ENCODE measurements at regions not wholly inside any gene's neighbourhood (a gene's known extent, or its start where the extent isn't known, plus 50 kb on each side); places are given as distances from the start of the nearest gene placed in this dataset.
"Not testable (repeated sequence)": the region's sequence is repeated elsewhere in the genome, so short reads cannot be mapped to it uniquely, and the experiment has no call there.

DNA sequence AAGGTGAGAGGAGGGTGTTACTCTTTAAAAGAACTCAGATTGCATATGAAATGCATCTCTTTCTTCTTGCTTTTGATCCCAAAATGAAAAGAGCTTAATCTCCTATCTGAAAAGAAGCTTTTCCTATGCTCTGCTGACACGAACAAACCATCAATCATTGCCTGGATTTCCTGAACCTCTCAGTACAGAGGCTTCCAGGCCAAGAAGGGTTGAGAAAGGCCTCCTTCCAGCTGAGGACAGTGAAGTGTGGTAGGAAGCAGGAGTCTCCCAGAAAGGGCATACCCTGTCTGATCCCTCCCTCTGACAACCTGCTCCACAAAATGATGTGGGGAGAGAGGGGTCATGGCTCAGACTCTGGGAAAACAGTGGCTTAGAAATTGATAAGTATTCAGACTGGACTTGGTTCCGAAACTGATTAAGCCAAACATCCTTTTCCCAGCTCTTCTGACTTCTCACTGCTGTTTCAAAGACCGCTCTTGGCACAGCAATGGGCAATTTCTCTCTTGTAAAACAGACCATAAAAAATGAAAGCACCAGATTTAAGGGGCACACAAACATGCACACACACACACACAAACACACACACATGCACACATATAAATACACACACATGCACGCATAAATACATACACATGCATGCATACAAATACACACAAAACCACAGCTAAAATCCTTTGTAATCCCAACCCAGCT, 310.3 kb downstream of the SIPA1L2 start:
- no peaks in the 10 kb centered on the region for H3K27me3 Mint-ChIP-seq
- H3K9me3 Mint-ChIP-seq, result no peaks in the 10 kb centered on the region
- ATAC-seq, result no peak
- no peak overlapping the region for H3K27ac Mint-ChIP-seq
- H3K4me3 Mint-ChIP-seq, result no peak overlapping the region
- H3K4me1 Mint-ChIP-seq, result no peaks in the 10 kb centered on the region
- H3K36me3 Mint-ChIP-seq, result no peaks in the 10 kb centered on the region

DNA sequence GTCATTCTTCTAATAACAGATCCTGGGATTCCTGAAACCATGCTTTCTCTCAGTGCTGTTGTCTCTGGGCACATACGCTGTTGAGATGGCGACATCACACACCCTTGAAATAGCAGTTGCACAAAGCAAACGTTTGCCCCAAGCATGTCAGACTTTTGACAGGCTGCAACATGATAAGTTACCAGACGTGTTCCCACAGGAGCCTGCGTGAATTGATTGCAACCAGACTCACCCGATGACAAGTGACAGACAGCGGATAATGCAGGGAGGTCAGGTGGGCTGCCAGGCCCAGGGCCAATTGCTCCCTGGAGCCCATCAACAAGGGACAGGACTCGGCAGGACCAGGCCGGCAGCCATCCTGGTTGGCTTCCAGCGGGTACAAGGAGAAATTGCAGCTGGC, 310.9 kb downstream of the SIPA1L2 start:
- Mint-ChIP-seq H3K4me1 (no peaks in the 10 kb centered on the region), H3K36me3 (no peaks in the 10 kb centered on the region), H3K27ac (no peak overlapping the region), H3K27me3 (no peaks in the 10 kb centered on the region), H3K9me3 (no peaks in the 10 kb centered on the region), H3K4me3 (no peak overlapping the region)
- no peak for ATAC-seq

- H3K27ac Mint-ChIP-seq, result no peak overlapping the region
- ATAC-seq, result no peak
- no peak overlapping the region for H3K4me3 Mint-ChIP-seq
- H3K9me3 Mint-ChIP-seq, result peaks cover 3% of the 10 kb centered on the region
- H3K36me3 Mint-ChIP-seq, result no peaks in the 10 kb centered on the region
- no peaks in the 10 kb centered on the region for H3K27me3 Mint-ChIP-seq
- H3K4me1 Mint-ChIP-seq, result no peaks in the 10 kb centered on the region
Observed at GRCh38 chr1:232318143-232318542, 311.8 kb downstream of the SIPA1L2 start.

DNA sequence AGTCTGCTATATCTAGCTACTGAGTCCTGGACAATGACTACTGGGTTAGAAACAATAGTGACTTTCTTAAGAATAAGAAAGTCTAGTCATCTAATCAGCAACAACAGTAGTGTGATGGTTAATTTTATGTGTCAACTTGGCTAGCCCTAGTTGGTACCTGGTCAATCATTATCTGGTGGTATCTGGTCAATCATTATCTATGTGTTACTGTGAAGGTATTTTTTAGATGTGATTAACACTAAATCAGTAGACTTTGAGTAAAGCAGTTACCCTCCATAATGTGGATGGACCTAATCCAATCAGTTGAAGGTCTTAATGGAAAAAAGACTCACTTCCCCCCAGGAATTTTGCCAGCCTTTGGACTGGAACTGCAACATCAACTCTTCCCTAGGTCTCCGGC, 312.6 kb downstream of the SIPA1L2 start:
- ATAC-seq, result no peak
- Mint-ChIP-seq H3K27me3 (no peaks in the 10 kb centered on the region), H3K4me1 (no peaks in the 10 kb centered on the region), H3K27ac (no peak overlapping the region), H3K4me3 (no peak overlapping the region), H3K9me3 (peaks cover 7% of the 10 kb centered on the region), H3K36me3 (no peaks in the 10 kb centered on the region)

- no peaks in the 10 kb centered on the region for H3K27me3 Mint-ChIP-seq
- H3K4me1 Mint-ChIP-seq, result no peaks in the 10 kb centered on the region
- peaks cover 11% of the 10 kb centered on the region for H3K9me3 Mint-ChIP-seq
- no peak for ATAC-seq
- no peak overlapping the region for H3K4me3 Mint-ChIP-seq
- no peak overlapping the region for H3K27ac Mint-ChIP-seq
- H3K36me3 Mint-ChIP-seq, result no peaks in the 10 kb centered on the region
Observed at GRCh38 chr1:232316864-232317263, 313.1 kb downstream of the SIPA1L2 start.

GRCh38 chr1:232313876-232314275, 316.1 kb downstream of the SIPA1L2 start:
- not testable (repeated sequence) for H3K4me3 Mint-ChIP-seq, H3K36me3 Mint-ChIP-seq, H3K4me1 Mint-ChIP-seq, H3K27ac Mint-ChIP-seq, H3K27me3 Mint-ChIP-seq, ATAC-seq
- peaks cover 11% of the 10 kb centered on the region for H3K9me3 Mint-ChIP-seq

- Mint-ChIP-seq H3K4me1 (no peaks in the 10 kb centered on the region), H3K27ac (no peak overlapping the region), H3K4me3 (no peak overlapping the region), H3K9me3 (peaks cover 11% of the 10 kb centered on the region), H3K27me3 (no peaks in the 10 kb centered on the region), H3K36me3 (no peaks in the 10 kb centered on the region)
- ATAC-seq, result no peak
Observed at GRCh38 chr1:232310541-232310940, 319.4 kb downstream of the SIPA1L2 start.

GRCh38 chr1:232308616-232309015, 321.3 kb downstream of the SIPA1L2 start:
- no peak for ATAC-seq
- no peaks in the 10 kb centered on the region for H3K36me3 Mint-ChIP-seq
- no peaks in the 10 kb centered on the region for H3K27me3 Mint-ChIP-seq
- no peaks in the 10 kb centered on the region for H3K4me1 Mint-ChIP-seq
- no peak overlapping the region for H3K4me3 Mint-ChIP-seq
- H3K27ac Mint-ChIP-seq, result no peak overlapping the region
- H3K9me3 Mint-ChIP-seq, result peaks cover 11% of the 10 kb centered on the region

DNA sequence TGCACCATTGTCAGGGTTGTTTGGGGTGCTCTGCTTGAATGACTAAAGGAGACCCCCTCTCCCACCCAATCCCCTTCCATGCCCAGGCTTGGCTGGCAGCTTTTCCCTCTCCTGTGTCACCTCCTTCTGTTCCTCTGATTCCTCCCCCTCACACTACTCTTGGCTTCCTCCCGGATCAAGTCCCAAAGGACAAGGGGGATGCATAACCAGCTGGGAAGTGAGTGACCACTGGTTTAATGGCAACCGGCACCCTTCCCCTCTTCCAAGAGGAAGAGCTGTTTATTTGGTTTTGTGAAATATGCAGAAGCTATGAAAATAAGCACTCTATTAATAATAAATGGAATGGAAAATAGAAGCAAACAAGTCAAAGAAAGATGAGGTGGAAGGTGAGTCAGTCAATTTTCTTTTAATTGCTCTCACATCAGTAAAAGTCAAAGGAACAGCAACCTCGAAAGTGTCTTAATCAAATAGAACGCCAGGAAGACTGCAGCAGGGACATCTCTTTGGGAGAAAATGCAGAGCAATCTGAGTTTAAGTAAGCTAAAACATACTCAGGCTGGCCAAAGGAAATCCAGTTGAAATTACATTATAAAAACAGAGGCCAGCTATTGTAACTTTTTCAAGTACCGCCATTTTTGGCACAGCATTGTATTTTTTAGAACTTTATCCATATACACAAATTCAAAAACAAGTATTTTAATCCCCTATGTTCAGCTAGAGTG, 322.5 kb downstream of the SIPA1L2 start:
- no peak overlapping the region for H3K27ac Mint-ChIP-seq
- no peaks in the 10 kb centered on the region for H3K4me1 Mint-ChIP-seq
- no peak for ATAC-seq
- H3K36me3 Mint-ChIP-seq, result no peaks in the 10 kb centered on the region
- H3K27me3 Mint-ChIP-seq, result no peaks in the 10 kb centered on the region
- H3K4me3 Mint-ChIP-seq, result no peak overlapping the region
- H3K9me3 Mint-ChIP-seq, result peaks cover 3% of the 10 kb centered on the region

- ATAC-seq, result no peak
- H3K4me3 Mint-ChIP-seq, result no peak overlapping the region
- H3K27me3 Mint-ChIP-seq, result no peaks in the 10 kb centered on the region
- no peaks in the 10 kb centered on the region for H3K4me1 Mint-ChIP-seq
- H3K36me3 Mint-ChIP-seq, result no peaks in the 10 kb centered on the region
- no peaks in the 10 kb centered on the region for H3K9me3 Mint-ChIP-seq
- no peak overlapping the region for H3K27ac Mint-ChIP-seq
Observed at GRCh38 chr1:232306269-232306961, 323.5 kb downstream of the SIPA1L2 start.

DNA sequence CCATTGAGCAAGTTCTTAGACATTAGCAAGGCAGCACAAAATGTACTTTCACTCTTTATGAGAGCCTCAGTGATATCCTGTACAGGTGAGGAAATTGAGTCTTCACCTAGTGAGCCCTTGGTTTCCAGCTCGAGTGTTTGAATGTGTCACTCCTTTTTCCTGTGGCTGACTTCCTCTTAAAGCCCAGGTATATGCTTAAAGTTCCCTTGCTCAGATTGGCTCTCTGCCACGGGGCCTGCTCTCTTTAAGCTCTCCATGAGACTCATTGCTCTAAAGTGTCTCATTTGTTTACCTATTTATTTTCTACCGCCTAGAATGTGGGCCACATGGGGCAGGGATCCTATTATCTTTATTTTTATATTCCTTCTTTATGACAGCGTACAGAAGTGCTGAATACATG, 324.9 kb downstream of the SIPA1L2 start:
- Mint-ChIP-seq H3K27ac (no peak overlapping the region), H3K9me3 (no peaks in the 10 kb centered on the region), H3K4me3 (no peak overlapping the region), H3K4me1 (no peaks in the 10 kb centered on the region), H3K36me3 (no peaks in the 10 kb centered on the region), H3K27me3 (no peaks in the 10 kb centered on the region)
- no peak for ATAC-seq

GRCh38 chr1:232303222-232303620, 326.7 kb downstream of the SIPA1L2 start:
- no peak overlapping the region for H3K4me3 Mint-ChIP-seq
- peaks cover 10% of the 10 kb centered on the region for H3K27me3 Mint-ChIP-seq
- no peak overlapping the region for H3K27ac Mint-ChIP-seq
- H3K36me3 Mint-ChIP-seq, result no peaks in the 10 kb centered on the region
- no peaks in the 10 kb centered on the region for H3K9me3 Mint-ChIP-seq
- H3K4me1 Mint-ChIP-seq, result no peaks in the 10 kb centered on the region
- ATAC-seq, result no peak

DNA sequence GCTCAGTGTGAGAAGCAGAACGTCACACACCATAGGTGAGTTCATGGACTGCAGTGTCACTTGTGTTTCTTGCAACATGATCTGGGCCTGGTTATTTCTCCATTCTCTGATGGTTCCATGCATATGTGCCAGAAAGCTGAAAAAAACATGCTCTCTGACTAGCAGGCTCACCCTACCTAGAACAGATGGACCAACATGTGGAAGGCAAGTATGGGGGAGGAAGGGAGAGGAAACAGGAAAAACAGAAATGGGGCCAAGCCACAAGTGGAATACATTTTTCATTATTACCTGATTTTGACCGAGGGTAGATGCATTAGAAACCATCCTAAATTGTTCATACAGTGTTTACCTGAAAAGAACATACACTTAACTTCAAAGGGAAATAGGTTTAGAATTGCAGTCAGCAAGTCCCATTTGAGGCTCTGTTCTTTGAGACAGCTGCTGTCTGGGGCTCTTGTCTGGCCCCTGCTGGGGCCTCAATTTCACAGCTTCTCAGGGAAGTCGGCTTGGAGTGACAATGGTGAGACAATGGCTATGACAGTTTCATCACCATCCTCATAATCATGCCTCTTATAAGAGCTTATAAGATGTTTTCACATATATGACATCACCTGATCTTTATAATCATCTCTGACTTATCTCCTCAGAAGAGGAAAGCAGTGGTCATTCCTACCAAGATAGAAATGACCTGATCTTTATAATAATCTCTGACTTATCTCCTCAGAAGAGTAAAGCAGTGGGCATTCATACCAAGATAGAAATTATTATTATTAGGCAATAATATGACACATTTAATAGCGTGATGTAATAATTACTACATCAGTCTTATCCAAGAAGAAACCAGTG, 327.3 kb downstream of the SIPA1L2 start:
- no peak overlapping the region for H3K27ac Mint-ChIP-seq
- no peak overlapping the region for H3K4me3 Mint-ChIP-seq
- no peaks in the 10 kb centered on the region for H3K36me3 Mint-ChIP-seq
- peaks cover 10% of the 10 kb centered on the region for H3K27me3 Mint-ChIP-seq
- no peaks in the 10 kb centered on the region for H3K9me3 Mint-ChIP-seq
- ATAC-seq, result no peak
- H3K4me1 Mint-ChIP-seq, result no peaks in the 10 kb centered on the region

GRCh38 chr1:232301246-232301645, 328.7 kb downstream of the SIPA1L2 start:
- no peaks in the 10 kb centered on the region for H3K9me3 Mint-ChIP-seq
- H3K36me3 Mint-ChIP-seq, result no peaks in the 10 kb centered on the region
- no peak overlapping the region for H3K27ac Mint-ChIP-seq
- H3K4me3 Mint-ChIP-seq, result no peak overlapping the region
- no peaks in the 10 kb centered on the region for H3K4me1 Mint-ChIP-seq
- ATAC-seq, result no peak
- peaks cover 10% of the 10 kb centered on the region for H3K27me3 Mint-ChIP-seq

DNA sequence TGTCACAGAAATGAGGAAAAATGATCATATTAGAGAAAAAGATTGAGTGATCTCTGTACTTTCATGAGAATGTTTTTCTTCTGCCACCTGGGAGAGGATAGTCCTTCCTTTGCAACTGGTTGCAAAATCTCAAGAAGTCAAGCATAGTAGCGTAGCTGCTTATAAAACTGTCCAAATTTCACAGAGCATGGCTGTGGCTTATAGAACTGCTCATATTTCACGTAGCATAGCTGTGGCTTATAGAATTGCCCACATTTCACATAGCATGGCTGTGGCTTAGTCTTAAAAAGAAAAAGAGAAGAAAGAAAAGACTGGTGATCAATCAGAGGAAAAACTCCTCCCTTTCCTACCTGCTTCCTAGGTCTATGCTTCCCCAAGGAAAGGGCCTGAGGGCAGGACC, 329.5 kb downstream of the SIPA1L2 start:
- peaks cover 10% of the 10 kb centered on the region for H3K27me3 Mint-ChIP-seq
- ATAC-seq, result no peak
- H3K27ac Mint-ChIP-seq, result no peak overlapping the region

More for the DNA sequence above, 329.5 kb downstream of the SIPA1L2 start:
- Mint-ChIP-seq H3K4me3 (no peak overlapping the region), H3K4me1 (no peaks in the 10 kb centered on the region), H3K9me3 (no peaks in the 10 kb centered on the region), H3K36me3 (no peaks in the 10 kb centered on the region)

Measured in stimulated activated memory B cell treated with anti-CD40 and anti-IgM and Interleukin-4, amounts not matched to agents 10 μg/mL and 1 μg/mL and 100 μg/mL, for 72 hours (primary cell).